Heart right ventricle (tissue), 16 donors: ENCODE measurements at regions not wholly inside any gene's neighbourhood (a gene's known extent, or its start where the extent isn't known, plus 50 kb on each side); places are given as distances from the start of the nearest gene placed in this dataset.

ENCODE experiments used
- ATAC-seq, 8 donors: fragments of 200-7000 bp; cut with Tn5 transposase; one replicate each; pipeline ENCODE4 v1.9.1; 2020; ENCODE audit warnings: mild to moderate bottlenecking in 8 of 8, moderate library complexity in 8 of 8, moderate number of reproducible peaks in 1 of 8
- DNase-seq, 2 donors: peaks; one replicate each; pipeline ENCODE4 v3.0.0-alpha.2; 2020
- H3K27ac ChIP-seq, 10 donors: fragments of 200-600 bp; sonication (generic) in 2 of 10; one replicate each; pipeline versions ENCODE4 v1.5.0 to v1.8.0; 2020 to 2022; ENCODE audit warnings: mild to moderate bottlenecking in 3 of 10
- H3K27me3 ChIP-seq, 7 donors: fragments of 200-600 bp; one replicate each; pipeline ENCODE4 v1.8.0; 2021 to 2022; ENCODE audit warnings: mild to moderate bottlenecking in 2 of 7
- H3K36me3 ChIP-seq, 9 donors: fragments of 200-600 bp; sonication (generic) in 1 of 9; one replicate each; pipeline versions ENCODE4 v1.5.0 to v1.8.0; 2020 to 2022; ENCODE audit warnings: mild to moderate bottlenecking in 2 of 9
- H3K4me1 ChIP-seq, 9 donors: fragments of 200-600 bp; sonication (generic) in 1 of 9; one replicate each; pipeline versions ENCODE4 v1.5.0 to v1.8.0; 2020 to 2022; ENCODE audit warnings: mild to moderate bottlenecking in 4 of 9
- H3K4me3 ChIP-seq, 10 donors: fragments of 200-600 bp; sonication (generic) in 2 of 10; one replicate each; pipeline versions ENCODE4 v1.5.0 to v1.8.0; 2020 to 2022; ENCODE audit warnings: mild to moderate bottlenecking in 7 of 10, moderate library complexity in 2 of 10
- H3K9me3 ChIP-seq, 11 donors: fragments of 200-600 bp in 10 of 11; sonication (generic) in 2 of 11; one replicate each; pipeline versions ENCODE4 v1.5.0 to v1.8.0; 2013 to 2022; ENCODE audit warnings: mild to moderate bottlenecking in 2 of 11, control low read depth in 1 of 11, moderate library complexity in 1 of 11
- WGBS, 2 donors: extraction: QIAGEN DNeasy Blood & Tissue Kit; methylation state at CpG; one replicate each; pipeline ENCODE4 v1.1.7; 2013; ENCODE audit warnings: inconsistent platforms in 1 of 2; 5-methylcytosine and 5-hydroxymethylcytosine counted together
- intact Hi-C, 10 donors: fragments of 100-400 bp; cut with DNase I; formaldehyde crosslinking; loops; one replicate each; pipeline versions ENCODE4 v1.11.1 to v1.14.2; 2022
- TF ChIP-seq, protein P1 (sequence below), 9 donors: fragments of 200-600 bp; sonication (generic) in 2 of 9; IDR thresholded peaks; one replicate each; pipeline versions ENCODE4 v1.5.0 to v1.8.0; 2021 to 2022; ENCODE audit warnings: antibody characterized with exemption in 9 of 9, mild to moderate bottlenecking in 5 of 9, moderate library complexity in 1 of 9
- donor health status: Arrhythmogenic right ventricular cardiomyopathy.
- donor health status: ischemic (EF 13 %, LVEDD 7.1; RV severe dilation, severe dysfunction).
- donor health status: healthy with polysubstance abuse.
- donor health status: DM: no; HTN: yes; CAD: no.
- donor health status: DM: no; HTN: no; CAD: no.
- donor health status: ischemic (EF 25% LVEDD 6.9; RV normal size, moderate dysfunction).
- donor health status: ischemic (EF 25% LVEDD 5.7; RV mildly dilated, moderate dysfunction).
- donor health status: healthy.
- donor health status: DM: yes; HTN: yes; CAD: no.
- donor health status: Ischemic cardiomyopathy.
- donor health status: ischemic (EF 35%, LVEDD 5.7; RV mildly dilated, moderate dysfunction).
- donor health status: nonischemic (EF 11% LVEDD 7.7; RV severe dilation, severe dysfunction).
- donor health status: DM: yes; HTN: yes; CAD: no.
- donor health status: PGD.
- donor health status: ischemic (EF 29% LVEDD 5.4; RV normal size, mild dysfunction).
- donor health status: nonischemic (EF 23%, LVEDD 6.1; RV moderate dilation, normal function).

DNA sequence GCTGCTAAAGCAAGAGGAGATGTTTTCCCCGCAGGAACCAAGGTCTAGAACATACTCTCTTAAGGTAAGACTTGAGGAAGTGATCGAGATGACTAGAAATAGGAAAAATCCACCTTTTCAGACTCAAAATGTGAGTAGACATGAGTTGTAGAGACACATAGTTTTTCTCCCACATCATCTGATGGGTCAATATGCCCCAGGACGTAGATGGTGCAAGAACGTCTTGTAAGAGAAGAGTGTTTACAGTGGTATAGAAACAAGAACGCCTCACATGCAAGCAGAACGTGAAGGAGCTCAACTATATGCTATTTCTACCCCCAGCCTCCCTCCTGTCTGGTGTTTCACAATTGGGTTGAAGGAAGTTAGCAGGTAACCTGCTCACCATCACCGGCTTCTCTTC, 144.0 kb upstream of the BACE2 start:
- DNase-seq: no peak
- no peaks in the 10 kb centered on the region for H3K36me3 ChIP-seq
- 91 to 93% methylated on average over 7 of the region's 7 CpGs for WGBS, 2 donors
- H3K4me1 ChIP-seq: no peaks in the 10 kb centered on the region
- intact Hi-C loops: no loop called here
- peaks cover 0 to 17% (median 0%) of the 10 kb centered on the region in 11 donors for H3K9me3 ChIP-seq
- H3K4me3 ChIP-seq: no peak overlapping the region
- H3K27me3 ChIP-seq: peaks cover 0 to 8% (median 0%) of the 10 kb centered on the region in 7 donors
- TF ChIP-seq, protein P1, sequence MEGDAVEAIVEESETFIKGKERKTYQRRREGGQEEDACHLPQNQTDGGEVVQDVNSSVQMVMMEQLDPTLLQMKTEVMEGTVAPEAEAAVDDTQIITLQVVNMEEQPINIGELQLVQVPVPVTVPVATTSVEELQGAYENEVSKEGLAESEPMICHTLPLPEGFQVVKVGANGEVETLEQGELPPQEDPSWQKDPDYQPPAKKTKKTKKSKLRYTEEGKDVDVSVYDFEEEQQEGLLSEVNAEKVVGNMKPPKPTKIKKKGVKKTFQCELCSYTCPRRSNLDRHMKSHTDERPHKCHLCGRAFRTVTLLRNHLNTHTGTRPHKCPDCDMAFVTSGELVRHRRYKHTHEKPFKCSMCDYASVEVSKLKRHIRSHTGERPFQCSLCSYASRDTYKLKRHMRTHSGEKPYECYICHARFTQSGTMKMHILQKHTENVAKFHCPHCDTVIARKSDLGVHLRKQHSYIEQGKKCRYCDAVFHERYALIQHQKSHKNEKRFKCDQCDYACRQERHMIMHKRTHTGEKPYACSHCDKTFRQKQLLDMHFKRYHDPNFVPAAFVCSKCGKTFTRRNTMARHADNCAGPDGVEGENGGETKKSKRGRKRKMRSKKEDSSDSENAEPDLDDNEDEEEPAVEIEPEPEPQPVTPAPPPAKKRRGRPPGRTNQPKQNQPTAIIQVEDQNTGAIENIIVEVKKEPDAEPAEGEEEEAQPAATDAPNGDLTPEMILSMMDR (IDR thresholded peaks at IDR 0.05): no peak
- ATAC-seq: no peak
- no peak overlapping the region for H3K27ac ChIP-seq

DNA sequence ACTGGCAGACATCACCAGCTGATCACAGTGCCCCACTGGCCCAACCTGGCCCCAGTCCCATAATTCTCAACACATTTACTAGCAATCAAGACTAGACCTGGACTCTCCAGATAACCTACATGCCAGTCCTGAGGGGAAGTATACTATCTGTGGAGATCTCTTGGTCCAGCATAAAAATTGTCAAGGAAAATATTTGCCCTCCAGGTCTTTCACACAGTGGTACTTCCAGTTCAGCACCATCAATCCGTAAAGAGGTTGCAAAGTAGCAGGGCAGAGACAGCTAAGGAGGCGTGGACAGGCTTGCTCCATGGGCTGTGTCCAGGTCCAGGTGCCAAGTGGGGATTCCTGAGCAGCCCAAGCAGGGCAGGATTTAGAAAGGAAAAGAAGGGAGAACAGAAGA, 143.6 kb upstream of the BACE2 start:
- 85 to 87% methylated on average over 2 of the region's 2 CpGs for WGBS, 2 donors
- DNase-seq (no peak), ATAC-seq (no peak)
- intact Hi-C loops: no loop called here
- Histone ChIP-seq H3K27ac (no peak overlapping the region), H3K4me3 (no peak overlapping the region), H3K9me3 (peaks cover 0 to 13% (median 0%) of the 10 kb centered on the region in 11 donors), H3K27me3 (peaks cover 0 to 8% (median 0%) of the 10 kb centered on the region in 7 donors), H3K36me3 (no peaks in the 10 kb centered on the region), H3K4me1 (no peaks in the 10 kb centered on the region)
- TF ChIP-seq, protein P1 (IDR thresholded peaks at IDR 0.05): no peak

DNA sequence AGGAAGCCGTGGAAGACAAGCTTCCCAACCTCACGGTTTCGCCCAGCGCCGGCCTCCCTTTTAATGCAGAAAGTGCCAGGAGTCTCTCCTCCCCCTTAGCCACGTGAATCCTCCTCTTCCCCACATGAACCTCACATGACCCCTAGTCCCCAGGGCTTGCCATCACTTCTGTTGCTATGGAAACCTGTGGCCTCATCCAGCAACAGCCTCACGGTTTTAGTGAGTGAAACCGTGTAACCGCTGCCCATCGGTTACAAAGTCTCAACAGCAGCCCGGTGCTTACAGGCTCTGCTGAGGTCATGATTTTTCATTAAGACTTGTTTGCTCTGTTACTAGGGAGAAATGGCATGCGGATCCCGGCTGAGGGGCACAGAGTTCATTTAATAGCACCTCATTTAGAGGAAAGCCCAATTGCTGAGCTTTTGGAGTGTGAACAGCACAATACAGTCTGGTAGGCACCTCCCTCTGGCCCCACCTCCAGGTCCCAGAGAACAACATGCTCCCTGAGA, 143.2 kb upstream of the BACE2 start:
- Histone ChIP-seq H3K27ac (no peak overlapping the region), H3K36me3 (no peaks in the 10 kb centered on the region), H3K4me1 (no peaks in the 10 kb centered on the region), H3K9me3 (peaks cover 0 to 11% (median 0%) of the 10 kb centered on the region in 11 donors), H3K4me3 (no peak overlapping the region), H3K27me3 (peaks cover 0 to 8% (median 0%) of the 10 kb centered on the region in 7 donors)
- no peak for ATAC-seq
- no peak for DNase-seq
- intact Hi-C loops: no loop called here
- WGBS, 2 donors: 69 to 77% methylated on average over 13 of the region's 13 CpGs
- TF ChIP-seq, protein P1 (IDR thresholded peaks at IDR 0.05): no peak

DNA sequence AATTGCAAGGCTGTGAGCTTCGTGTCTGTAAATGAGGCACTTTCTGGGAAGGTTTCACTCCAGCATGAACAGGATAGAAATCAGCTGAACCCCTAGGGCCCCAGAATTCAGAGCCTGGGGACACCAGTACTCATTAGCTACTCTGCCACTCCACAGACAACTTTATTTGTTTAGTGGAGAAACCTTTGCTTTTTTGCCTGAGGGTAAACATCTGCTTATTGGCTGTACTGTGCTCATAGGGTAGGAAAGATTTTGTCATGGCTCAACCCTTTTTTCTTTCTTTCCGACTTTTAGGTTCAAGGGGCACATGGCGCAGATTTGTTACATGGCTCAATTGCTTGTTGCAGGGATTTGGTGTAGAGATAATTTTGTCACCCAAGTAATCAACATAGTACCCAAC, 138.4 kb upstream of the BACE2 start:
- H3K27ac ChIP-seq: no peak overlapping the region
- WGBS, 2 donors: 75 to 82% methylated on average over 3 of the region's 3 CpGs
- no peaks in the 10 kb centered on the region for H3K36me3 ChIP-seq
- intact Hi-C loops: no loop called here
- TF ChIP-seq, protein P1 (IDR thresholded peaks at IDR 0.05): no peak
- peaks cover 0 to 12% (median 0%) of the 10 kb centered on the region in 11 donors for H3K9me3 ChIP-seq
- DNase-seq (no peak), ATAC-seq (no peak)
- peaks cover 0 to 16% (median 0%) of the 10 kb centered on the region in 7 donors for H3K27me3 ChIP-seq
- H3K4me1 ChIP-seq: no peaks in the 10 kb centered on the region
- H3K4me3 ChIP-seq: no peak overlapping the region
